Heart right ventricle (tissue), 16 donors: ENCODE measurements at regions not wholly inside any gene's neighbourhood (a gene's known extent, or its start where the extent isn't known, plus 50 kb on each side); places are given as distances from the start of the nearest gene placed in this dataset.

ENCODE experiments used
- ATAC-seq, 8 donors: fragments of 200-7000 bp; cut with Tn5 transposase; one replicate each; pipeline ENCODE4 v1.9.1; 2020; ENCODE audit warnings: mild to moderate bottlenecking in 8 of 8, moderate library complexity in 8 of 8, moderate number of reproducible peaks in 1 of 8
- DNase-seq, 2 donors: peaks; one replicate each; pipeline ENCODE4 v3.0.0-alpha.2; 2020
- H3K27ac ChIP-seq, 10 donors: fragments of 200-600 bp; sonication (generic) in 2 of 10; one replicate each; pipeline versions ENCODE4 v1.5.0 to v1.8.0; 2020 to 2022; ENCODE audit warnings: mild to moderate bottlenecking in 3 of 10
- H3K27me3 ChIP-seq, 7 donors: fragments of 200-600 bp; one replicate each; pipeline ENCODE4 v1.8.0; 2021 to 2022; ENCODE audit warnings: mild to moderate bottlenecking in 2 of 7
- H3K36me3 ChIP-seq, 9 donors: fragments of 200-600 bp; sonication (generic) in 1 of 9; one replicate each; pipeline versions ENCODE4 v1.5.0 to v1.8.0; 2020 to 2022; ENCODE audit warnings: mild to moderate bottlenecking in 2 of 9
- H3K4me1 ChIP-seq, 9 donors: fragments of 200-600 bp; sonication (generic) in 1 of 9; one replicate each; pipeline versions ENCODE4 v1.5.0 to v1.8.0; 2020 to 2022; ENCODE audit warnings: mild to moderate bottlenecking in 4 of 9
- H3K4me3 ChIP-seq, 10 donors: fragments of 200-600 bp; sonication (generic) in 2 of 10; one replicate each; pipeline versions ENCODE4 v1.5.0 to v1.8.0; 2020 to 2022; ENCODE audit warnings: mild to moderate bottlenecking in 7 of 10, moderate library complexity in 2 of 10
- H3K9me3 ChIP-seq, 11 donors: fragments of 200-600 bp in 10 of 11; sonication (generic) in 2 of 11; one replicate each; pipeline versions ENCODE4 v1.5.0 to v1.8.0; 2013 to 2022; ENCODE audit warnings: mild to moderate bottlenecking in 2 of 11, control low read depth in 1 of 11, moderate library complexity in 1 of 11
- WGBS, 2 donors: extraction: QIAGEN DNeasy Blood & Tissue Kit; methylation state at CpG; one replicate each; pipeline ENCODE4 v1.1.7; 2013; ENCODE audit warnings: inconsistent platforms in 1 of 2; 5-methylcytosine and 5-hydroxymethylcytosine counted together
- intact Hi-C, 10 donors: fragments of 100-400 bp; cut with DNase I; formaldehyde crosslinking; loops; one replicate each; pipeline versions ENCODE4 v1.11.1 to v1.14.2; 2022
- TF ChIP-seq, protein P1 (sequence below), 9 donors: fragments of 200-600 bp; sonication (generic) in 2 of 9; IDR thresholded peaks; one replicate each; pipeline versions ENCODE4 v1.5.0 to v1.8.0; 2021 to 2022; ENCODE audit warnings: antibody characterized with exemption in 9 of 9, mild to moderate bottlenecking in 5 of 9, moderate library complexity in 1 of 9
- donor health status: Arrhythmogenic right ventricular cardiomyopathy.
- donor health status: ischemic (EF 13 %, LVEDD 7.1; RV severe dilation, severe dysfunction).
- donor health status: healthy with polysubstance abuse.
- donor health status: DM: no; HTN: yes; CAD: no.
- donor health status: DM: no; HTN: no; CAD: no.
- donor health status: ischemic (EF 25% LVEDD 6.9; RV normal size, moderate dysfunction).
- donor health status: ischemic (EF 25% LVEDD 5.7; RV mildly dilated, moderate dysfunction).
- donor health status: healthy.
- donor health status: DM: yes; HTN: yes; CAD: no.
- donor health status: Ischemic cardiomyopathy.
- donor health status: ischemic (EF 35%, LVEDD 5.7; RV mildly dilated, moderate dysfunction).
- donor health status: nonischemic (EF 11% LVEDD 7.7; RV severe dilation, severe dysfunction).
- donor health status: DM: yes; HTN: yes; CAD: no.
- donor health status: PGD.
- donor health status: ischemic (EF 29% LVEDD 5.4; RV normal size, mild dysfunction).
- donor health status: nonischemic (EF 23%, LVEDD 6.1; RV moderate dilation, normal function).

DNA sequence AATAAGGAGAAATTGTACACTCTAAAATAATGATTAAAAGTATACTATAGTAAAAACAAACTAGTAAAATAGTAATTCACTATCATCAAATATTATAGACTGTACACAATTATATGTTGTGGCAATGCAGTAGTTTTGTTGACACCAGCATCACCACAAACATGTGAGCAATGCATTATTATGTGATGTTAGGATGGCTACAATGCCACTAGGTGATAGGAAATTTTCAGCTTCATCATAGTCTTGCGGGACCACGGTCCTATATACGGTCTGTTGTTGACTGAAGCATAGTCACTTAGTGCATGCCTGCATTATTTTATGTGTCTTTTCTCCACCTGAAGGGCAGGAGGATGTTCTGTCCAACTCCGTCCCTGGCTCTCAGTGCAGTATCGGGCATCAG, 104.8 kb upstream of the NEDD9 start:
- Histone ChIP-seq H3K36me3 (no peaks in the 10 kb centered on the region), H3K4me1 (peaks cover 0 to 16% (median 0%) of the 10 kb centered on the region in 9 donors), H3K27ac (no peak overlapping the region), H3K9me3 (peaks cover 0 to 6% (median 0%) of the 10 kb centered on the region in 11 donors), H3K27me3 (no peaks in the 10 kb centered on the region), H3K4me3 (no peak overlapping the region)
- TF ChIP-seq, protein P1, sequence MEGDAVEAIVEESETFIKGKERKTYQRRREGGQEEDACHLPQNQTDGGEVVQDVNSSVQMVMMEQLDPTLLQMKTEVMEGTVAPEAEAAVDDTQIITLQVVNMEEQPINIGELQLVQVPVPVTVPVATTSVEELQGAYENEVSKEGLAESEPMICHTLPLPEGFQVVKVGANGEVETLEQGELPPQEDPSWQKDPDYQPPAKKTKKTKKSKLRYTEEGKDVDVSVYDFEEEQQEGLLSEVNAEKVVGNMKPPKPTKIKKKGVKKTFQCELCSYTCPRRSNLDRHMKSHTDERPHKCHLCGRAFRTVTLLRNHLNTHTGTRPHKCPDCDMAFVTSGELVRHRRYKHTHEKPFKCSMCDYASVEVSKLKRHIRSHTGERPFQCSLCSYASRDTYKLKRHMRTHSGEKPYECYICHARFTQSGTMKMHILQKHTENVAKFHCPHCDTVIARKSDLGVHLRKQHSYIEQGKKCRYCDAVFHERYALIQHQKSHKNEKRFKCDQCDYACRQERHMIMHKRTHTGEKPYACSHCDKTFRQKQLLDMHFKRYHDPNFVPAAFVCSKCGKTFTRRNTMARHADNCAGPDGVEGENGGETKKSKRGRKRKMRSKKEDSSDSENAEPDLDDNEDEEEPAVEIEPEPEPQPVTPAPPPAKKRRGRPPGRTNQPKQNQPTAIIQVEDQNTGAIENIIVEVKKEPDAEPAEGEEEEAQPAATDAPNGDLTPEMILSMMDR (IDR thresholded peaks at IDR 0.05) = no peak
- intact Hi-C loops = loop anchor here in 1 of 10 donors (10.0 kb wide), 1 partner anchor 163 kb away; no protein-coding TSS in a partner anchor
- DNase-seq (no peak), ATAC-seq (no peak)
- WGBS, 2 donors = 91 to 97% methylated on average over 5 of the region's 5 CpGs

DNA sequence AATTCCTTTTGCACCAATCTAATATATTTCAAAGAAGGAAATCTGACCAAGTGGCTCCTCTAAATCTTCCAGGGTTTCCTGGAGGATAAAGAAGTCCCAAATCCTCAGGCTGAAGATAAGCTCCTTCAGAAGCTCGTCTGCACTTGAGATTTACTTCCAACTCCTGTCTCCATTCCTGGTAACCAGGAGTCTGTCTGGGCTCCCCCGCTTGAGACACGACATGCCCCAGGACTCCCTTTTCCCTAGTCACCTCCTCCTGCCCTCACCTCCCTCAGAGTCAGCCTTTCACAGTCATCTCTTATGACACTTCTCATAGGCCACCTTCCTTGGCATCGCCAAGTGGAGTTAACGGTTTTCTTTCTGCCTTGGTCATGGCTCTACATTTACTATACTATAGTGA, 103.4 kb upstream of the NEDD9 start:
- H3K27me3 ChIP-seq = no peaks in the 10 kb centered on the region
- TF ChIP-seq, protein P1 (IDR thresholded peaks at IDR 0.05) = no peak
- no peak overlapping the region for H3K27ac ChIP-seq
- no peak for ATAC-seq
- intact Hi-C loops = loop anchor here in 1 of 10 donors (10.0 kb wide), 1 partner anchor 161 kb away; no protein-coding TSS in a partner anchor
- no peak overlapping the region for H3K4me3 ChIP-seq
- H3K36me3 ChIP-seq = no peaks in the 10 kb centered on the region
- no peaks in the 10 kb centered on the region for H3K9me3 ChIP-seq
- no peak for DNase-seq
- H3K4me1 ChIP-seq = peaks cover 0 to 8% (median 5%) of the 10 kb centered on the region in 9 donors
- WGBS, 2 donors = 84 to 85% methylated on average over 5 of the region's 5 CpGs

GRCh38 chr6:11333132-11333849, 100.8 kb upstream of the NEDD9 start:
- Histone ChIP-seq H3K4me3 (no peak overlapping the region), H3K27me3 (no peaks in the 10 kb centered on the region), H3K4me1 (peaks cover 0 to 25% (median 8%) of the 10 kb centered on the region in 9 donors), H3K36me3 (no peaks in the 10 kb centered on the region), H3K9me3 (no peaks in the 10 kb centered on the region), H3K27ac (no peak overlapping the region)
- ATAC-seq = no peak
- 77 to 87% methylated on average over 6 of the region's 6 CpGs for WGBS, 2 donors
- TF ChIP-seq, protein P1 (IDR thresholded peaks at IDR 0.05) = no peak
- no peak for DNase-seq
- intact Hi-C loops = loop anchor here in 1 of 10 donors (10.0 kb wide), 1 partner anchor 158 kb away; no protein-coding TSS in a partner anchor

DNA sequence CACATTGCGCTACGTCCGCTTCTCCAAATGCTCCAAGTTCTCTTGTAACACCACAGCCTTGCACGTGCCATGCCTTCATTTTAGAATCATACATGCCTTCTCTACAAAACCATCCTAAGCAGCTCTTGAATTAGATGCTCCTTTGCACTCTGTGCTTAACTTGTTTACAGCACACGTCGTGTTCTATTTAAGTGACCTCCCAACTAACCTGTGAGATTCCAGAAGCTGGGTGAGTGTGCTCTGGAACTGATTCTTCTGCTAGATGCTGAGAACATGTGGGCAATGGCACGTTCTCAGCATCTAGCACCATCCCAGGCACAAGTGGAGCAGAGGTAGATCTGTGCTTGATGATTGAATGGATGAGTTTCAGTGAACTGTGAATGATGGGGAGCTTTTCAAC, 100.0 kb upstream of the NEDD9 start:
- no peak for DNase-seq
- peaks cover 0 to 25% (median 8%) of the 10 kb centered on the region in 9 donors for H3K4me1 ChIP-seq
- no peaks in the 10 kb centered on the region for H3K27me3 ChIP-seq
- no peak for ATAC-seq
- no peaks in the 10 kb centered on the region for H3K36me3 ChIP-seq
- intact Hi-C loops = loop anchor here in 1 of 10 donors (10.0 kb wide), 1 partner anchor 158 kb away; no protein-coding TSS in a partner anchor
- WGBS, 2 donors = 95 to 97% methylated on average over 7 of the region's 7 CpGs
- H3K9me3 ChIP-seq = no peaks in the 10 kb centered on the region
- H3K27ac ChIP-seq = no peak overlapping the region
- TF ChIP-seq, protein P1 (IDR thresholded peaks at IDR 0.05) = no peak
- no peak overlapping the region for H3K4me3 ChIP-seq
